ENCODE measurements at regions not wholly inside any gene's neighbourhood (a gene's known extent, or its start where the extent isn't known, plus 50 kb on each side); places are given as distances from the start of the nearest gene placed in this dataset.

DNA sequence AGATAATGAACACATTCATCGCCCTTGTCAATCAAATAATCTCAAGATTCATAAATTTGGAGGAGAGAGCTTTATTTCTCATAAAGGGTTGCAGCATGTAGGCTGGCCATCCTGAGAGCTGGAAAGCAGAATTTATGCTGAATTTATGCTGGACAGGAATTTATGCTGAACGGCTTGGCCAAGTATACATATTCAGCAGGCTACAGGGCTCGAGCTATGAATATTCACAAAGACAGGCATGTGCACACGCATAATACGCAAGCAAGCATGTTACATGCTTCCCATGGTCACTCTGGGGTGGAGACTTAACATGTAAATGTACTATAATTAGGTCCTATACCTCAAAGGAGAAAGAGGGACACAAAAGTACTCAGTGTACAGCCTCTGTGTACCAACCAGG lies 618.8 kb downstream of the METTL4 start:
- no peak for DNase-seq (ENCODE audit: low read depth)
- TF ChIP-seq, protein P1, sequence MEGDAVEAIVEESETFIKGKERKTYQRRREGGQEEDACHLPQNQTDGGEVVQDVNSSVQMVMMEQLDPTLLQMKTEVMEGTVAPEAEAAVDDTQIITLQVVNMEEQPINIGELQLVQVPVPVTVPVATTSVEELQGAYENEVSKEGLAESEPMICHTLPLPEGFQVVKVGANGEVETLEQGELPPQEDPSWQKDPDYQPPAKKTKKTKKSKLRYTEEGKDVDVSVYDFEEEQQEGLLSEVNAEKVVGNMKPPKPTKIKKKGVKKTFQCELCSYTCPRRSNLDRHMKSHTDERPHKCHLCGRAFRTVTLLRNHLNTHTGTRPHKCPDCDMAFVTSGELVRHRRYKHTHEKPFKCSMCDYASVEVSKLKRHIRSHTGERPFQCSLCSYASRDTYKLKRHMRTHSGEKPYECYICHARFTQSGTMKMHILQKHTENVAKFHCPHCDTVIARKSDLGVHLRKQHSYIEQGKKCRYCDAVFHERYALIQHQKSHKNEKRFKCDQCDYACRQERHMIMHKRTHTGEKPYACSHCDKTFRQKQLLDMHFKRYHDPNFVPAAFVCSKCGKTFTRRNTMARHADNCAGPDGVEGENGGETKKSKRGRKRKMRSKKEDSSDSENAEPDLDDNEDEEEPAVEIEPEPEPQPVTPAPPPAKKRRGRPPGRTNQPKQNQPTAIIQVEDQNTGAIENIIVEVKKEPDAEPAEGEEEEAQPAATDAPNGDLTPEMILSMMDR (IDR thresholded peaks at IDR 0.05; ENCODE audit: insufficient read depth, low read depth, low read length), result no peak
- no peak overlapping the region for H3K4me3 ChIP-seq (ENCODE audit: low read depth, low read length)

DNA sequence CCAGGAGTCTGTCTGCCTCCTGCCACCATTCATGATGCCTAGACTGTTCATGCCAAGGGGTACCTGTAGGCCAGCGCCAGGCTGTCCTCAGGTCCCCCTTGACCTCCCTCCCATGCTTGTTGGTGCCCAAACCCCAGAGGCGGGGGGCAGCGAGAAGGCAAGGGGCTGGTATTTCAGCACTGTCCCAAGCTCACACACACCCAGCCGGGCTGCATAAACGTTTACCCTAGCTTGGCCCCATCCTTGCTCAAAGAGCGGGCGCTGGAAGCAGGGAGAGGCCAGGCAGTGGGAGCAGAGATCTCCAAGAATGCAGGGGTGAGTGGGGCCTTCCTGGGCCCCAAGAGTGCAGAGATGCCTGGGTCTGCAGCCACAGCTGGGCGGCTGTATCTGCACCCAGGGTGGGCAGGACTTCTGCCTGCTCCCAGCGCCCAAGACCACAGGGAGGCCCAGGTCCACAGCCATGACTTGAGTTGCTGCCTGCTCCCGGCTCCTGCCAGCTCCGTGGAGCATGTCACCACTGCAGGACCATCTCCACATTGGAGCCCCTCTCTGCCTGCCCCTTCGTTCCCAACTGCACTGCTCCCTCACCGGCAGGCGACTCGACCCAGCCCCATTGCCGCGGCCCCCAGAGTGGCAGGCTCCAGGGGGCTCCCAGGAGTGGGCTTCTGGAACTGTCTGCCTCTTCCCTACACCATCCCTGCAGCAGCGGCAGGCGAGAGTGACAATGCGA lies 616.6 kb downstream of the METTL4 start:
- no peak overlapping the region for H3K4me3 ChIP-seq (ENCODE audit: low read depth, low read length)
- no peak for DNase-seq (ENCODE audit: low read depth)
- TF ChIP-seq, protein P1 (IDR thresholded peaks at IDR 0.05; ENCODE audit: insufficient read depth, low read depth, low read length), result no peak

DNA sequence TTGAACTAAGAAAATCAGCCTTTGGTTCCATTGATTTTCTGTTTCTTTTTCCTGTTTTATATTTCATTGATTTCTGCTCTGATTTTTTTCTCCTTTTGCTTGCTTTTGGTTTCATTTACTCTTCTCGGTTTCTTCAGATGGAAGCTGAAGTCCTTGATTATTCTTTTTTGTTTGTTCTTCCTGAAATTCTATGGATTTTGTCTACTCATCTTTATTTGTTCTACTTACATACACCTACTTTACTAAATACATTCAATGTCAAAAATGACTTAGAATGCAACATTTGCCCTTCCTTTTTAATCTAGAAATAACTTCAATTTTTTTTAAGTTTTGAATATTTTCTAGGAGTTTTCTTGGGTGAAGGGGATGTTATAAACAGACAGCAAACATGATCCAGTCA lies 612.5 kb downstream of the METTL4 start:
- no peak for DNase-seq (ENCODE audit: low read depth)
- no peak overlapping the region for H3K4me3 ChIP-seq (ENCODE audit: low read depth, low read length)
- TF ChIP-seq, protein P1 (IDR thresholded peaks at IDR 0.05; ENCODE audit: insufficient read depth, low read depth, low read length), result no peak

DNA sequence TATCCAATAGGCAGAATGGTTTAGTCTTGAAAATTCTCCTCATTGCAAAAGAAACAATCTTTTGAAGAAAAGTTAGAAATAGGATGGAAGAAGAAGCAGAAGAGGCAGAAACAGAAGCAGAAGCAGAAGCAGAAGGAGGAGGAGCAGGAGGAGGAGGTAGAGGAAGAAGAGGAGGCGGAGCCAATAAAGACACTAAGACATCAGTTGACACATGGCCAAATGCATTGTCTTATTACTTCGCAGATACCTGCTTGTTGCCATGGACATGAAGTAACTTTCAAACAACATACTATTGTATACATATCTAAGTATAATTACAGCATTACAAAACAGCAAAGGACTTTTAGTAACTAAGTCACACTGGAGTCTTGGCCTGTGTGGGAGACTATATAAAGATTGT lies 606.3 kb downstream of the METTL4 start:
- no peak for DNase-seq (ENCODE audit: low read depth)
- no peak overlapping the region for H3K4me3 ChIP-seq (ENCODE audit: low read depth, low read length)
- TF ChIP-seq, protein P1 (IDR thresholded peaks at IDR 0.05; ENCODE audit: insufficient read depth, low read depth, low read length), result no peak

DNA sequence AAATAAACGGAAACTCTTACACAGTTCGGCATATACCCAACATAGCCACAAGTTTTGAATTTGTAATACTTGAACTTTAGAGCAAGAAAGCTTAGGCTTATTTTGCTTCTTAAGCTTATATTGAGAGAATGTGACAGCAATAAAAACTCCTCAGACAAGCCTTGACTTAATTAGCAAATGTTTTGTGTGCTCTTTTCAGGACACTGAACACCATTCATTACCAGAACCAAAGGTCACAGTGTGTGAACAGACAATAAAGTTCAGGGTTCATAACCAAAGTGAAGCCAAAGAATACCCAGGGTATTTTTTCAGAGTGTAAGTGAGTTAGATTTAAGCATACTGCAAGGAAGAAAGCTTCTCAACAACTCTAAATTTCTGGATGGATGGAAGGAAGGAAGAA lies 605.8 kb downstream of the METTL4 start:
- no peak overlapping the region for H3K4me3 ChIP-seq (ENCODE audit: low read depth, low read length)
- DNase-seq (ENCODE audit: low read depth), result no peak
- TF ChIP-seq, protein P1 (IDR thresholded peaks at IDR 0.05; ENCODE audit: insufficient read depth, low read depth, low read length), result no peak

DNA sequence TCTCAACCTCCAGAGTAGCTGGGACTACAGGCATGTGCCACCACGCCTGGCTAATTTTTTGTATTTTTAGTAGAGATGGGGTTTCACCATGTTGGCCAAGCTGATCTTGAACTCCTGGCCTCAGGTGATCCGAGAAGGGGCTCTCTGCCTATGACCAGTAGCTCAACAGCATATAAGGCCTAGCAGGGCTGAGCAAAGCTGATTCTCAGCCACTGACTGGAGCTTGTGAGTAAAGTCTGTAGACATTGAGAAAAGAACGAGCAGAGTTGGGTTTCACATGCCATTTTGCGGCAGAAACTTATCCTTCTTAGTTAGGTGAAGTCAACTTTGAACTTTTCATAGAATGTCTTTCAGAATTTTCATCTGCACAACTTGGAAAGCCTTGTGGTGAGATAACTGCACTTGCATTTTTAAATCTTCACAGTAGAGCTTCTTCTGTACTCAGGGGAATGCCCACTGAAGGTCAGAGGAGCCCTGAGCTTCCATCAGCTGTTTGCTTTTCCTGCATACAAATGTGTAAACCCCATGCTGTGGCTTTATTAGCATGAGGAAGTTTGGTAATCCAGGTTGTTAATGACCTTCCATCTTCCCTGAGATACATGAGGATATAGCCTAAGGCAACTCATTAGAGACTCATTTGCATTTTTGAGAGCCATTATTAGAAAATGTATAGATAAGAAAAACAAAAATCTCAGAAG lies 602.4 kb downstream of the METTL4 start:
- no peak overlapping the region for H3K4me3 ChIP-seq (ENCODE audit: low read depth, low read length)
- TF ChIP-seq, protein P1 (IDR thresholded peaks at IDR 0.05; ENCODE audit: insufficient read depth, low read depth, low read length), result no peak
- no peak for DNase-seq (ENCODE audit: low read depth)

Measured in fibroblast of villous mesenchyme (primary cell).